ENCODE measurements at regions not wholly inside any gene's neighbourhood (a gene's known extent, or its start where the extent isn't known, plus 50 kb on each side); places are given as distances from the start of the nearest gene placed in this dataset.

DNA sequence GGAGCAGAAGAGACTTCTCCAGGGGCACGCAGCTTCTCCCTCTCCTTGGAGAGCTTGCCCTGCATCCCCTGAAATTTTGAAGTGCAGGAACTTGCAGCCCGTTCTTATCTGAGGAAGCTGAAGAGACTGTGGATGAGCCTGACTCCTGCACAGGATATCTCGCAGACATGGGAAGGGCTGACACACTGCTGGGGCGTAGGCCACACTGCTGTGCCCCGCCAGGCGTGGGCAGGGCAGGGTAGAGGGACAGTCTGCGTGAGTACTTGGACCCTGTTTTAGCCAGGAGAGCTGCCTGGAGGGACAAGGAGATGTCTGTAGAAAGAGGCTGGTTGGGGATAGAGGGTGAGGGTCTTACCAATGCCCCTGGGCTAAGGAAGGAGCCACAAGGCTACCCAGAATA lies 353.7 kb upstream of the NBEA start:
- TF ChIP-seq EZH2 (IDR thresholded peaks at IDR 0.05; ENCODE audit: borderline replicate concordance, low read depth, low read length, severe bottlenecking): no peak
- TF ChIP-seq, protein P1, sequence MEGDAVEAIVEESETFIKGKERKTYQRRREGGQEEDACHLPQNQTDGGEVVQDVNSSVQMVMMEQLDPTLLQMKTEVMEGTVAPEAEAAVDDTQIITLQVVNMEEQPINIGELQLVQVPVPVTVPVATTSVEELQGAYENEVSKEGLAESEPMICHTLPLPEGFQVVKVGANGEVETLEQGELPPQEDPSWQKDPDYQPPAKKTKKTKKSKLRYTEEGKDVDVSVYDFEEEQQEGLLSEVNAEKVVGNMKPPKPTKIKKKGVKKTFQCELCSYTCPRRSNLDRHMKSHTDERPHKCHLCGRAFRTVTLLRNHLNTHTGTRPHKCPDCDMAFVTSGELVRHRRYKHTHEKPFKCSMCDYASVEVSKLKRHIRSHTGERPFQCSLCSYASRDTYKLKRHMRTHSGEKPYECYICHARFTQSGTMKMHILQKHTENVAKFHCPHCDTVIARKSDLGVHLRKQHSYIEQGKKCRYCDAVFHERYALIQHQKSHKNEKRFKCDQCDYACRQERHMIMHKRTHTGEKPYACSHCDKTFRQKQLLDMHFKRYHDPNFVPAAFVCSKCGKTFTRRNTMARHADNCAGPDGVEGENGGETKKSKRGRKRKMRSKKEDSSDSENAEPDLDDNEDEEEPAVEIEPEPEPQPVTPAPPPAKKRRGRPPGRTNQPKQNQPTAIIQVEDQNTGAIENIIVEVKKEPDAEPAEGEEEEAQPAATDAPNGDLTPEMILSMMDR (IDR thresholded peaks at IDR 0.05; ENCODE audit: borderline replicate concordance, extremely low read depth, low read length, poor library complexity, severe bottlenecking): no peak

All from DND-41 (cell line).